Ramos (cell line): ENCODE measurements at regions not wholly inside any gene's neighbourhood (a gene's known extent, or its start where the extent isn't known, plus 50 kb on each side); places are given as distances from the start of the nearest gene placed in this dataset.

Experiments
- in situ Hi-C: fragments of 300-500 bp; cut with MboI; formaldehyde crosslinking; loops from one replicate; pipeline ENCODE4 v1.14.3; 2022; ENCODE audit warnings: low sequenced_read_pairs; ENCODE audit not compliant: unreplicated experiment

DNA sequence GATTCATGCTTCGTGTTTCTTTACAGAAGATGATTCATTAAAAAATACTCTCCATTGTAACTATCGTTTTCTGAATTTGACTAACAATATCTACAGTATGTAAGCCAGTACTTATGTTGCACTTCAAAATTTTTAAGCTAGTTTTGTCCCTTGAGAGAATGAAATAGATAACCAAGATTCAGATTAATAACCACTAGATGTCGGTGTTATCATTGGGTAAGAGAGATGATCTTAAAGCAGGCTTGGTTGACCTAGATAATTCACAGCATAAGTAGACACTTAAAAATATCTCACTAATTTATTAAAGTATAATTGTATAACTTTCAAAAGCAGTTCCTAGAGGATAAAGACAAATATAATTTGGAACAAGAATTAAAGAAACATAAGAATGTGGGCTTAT lies 430.9 kb downstream of the C4orf33 start:
- in situ Hi-C loops: no loop called here

DNA sequence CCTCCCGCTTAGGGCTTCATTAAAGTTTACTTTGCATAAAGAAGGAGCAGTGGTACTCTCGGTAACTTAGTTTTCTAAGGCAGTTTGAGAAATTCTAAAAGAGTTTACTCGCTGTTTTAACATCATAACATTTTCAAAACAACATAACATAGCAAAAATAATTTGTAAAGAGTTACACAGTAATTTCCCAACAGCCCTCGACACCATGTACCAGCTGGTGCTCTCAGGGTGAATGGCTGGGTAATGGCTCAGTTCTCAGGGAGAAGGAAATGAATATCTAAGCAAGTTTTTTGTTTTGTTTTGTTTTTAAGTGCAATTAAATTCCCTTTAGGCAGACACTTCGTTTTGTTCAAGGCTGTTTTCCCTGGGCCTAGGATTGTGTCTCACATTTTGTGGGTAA lies 435.3 kb downstream of the C4orf33 start:
- in situ Hi-C loops: no loop called here

DNA sequence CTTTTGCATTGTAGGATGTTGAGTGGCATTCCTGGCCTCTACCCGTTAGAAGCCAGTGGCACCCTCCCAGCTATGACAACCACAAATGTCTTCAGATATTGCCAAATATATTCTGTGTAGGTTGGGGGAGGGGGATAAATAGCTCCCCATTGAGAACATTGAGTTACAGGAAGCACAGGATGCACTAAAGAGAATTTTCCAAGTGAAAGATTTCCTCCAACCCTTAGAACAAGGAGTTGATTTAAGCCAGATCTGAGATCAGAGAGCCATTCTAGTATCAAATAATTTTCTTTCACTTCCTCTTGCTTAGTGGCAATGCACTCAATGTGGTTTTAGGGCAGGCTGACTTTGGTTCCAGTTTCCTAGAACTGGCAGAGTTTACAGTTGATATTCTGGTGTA lies 436.6 kb downstream of the C4orf33 start:
- in situ Hi-C loops: no loop called here

DNA sequence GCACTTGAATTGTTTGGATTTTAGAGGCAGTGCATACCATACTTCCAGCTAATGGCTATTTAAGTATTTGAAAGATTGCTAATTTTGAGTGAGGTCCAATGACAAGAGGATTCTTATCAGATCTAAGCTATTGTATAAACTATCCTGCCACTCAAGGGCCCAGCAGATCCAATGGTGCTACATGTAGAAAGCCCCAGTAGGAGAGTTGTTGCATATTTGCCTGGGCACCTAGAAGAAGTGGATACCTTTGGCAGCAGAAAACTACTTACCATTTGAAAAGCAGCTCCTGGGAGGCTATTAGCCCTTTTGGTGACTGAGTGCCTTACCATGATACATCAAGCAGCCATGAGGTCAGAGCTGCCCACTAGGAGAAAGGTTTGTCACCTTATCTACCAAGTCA lies 447.3 kb downstream of the C4orf33 start:
- in situ Hi-C loops: no loop called here

- in situ Hi-C loops: no loop called here
Measured at GRCh38 chr4:129545599-129546278, 449.8 kb downstream of the C4orf33 start.

DNA sequence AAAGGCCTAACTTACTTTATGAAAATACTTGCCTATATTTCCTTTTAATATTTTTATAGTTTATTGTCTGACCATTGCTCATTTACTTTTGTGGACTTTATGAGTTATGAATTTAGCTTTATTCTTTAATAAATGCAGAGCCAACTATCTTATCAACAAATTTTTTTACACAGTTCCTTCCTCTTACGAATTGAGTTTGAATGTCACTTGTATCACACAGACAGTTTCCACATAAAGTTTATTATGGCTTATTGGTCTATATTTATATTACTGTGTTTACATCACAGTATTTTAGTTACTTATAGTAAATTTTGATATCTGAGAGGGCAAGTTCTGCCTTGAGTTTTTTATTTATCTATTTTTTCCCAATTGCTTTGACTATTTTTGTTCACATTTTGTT lies 450.6 kb downstream of the C4orf33 start:
- in situ Hi-C loops: no loop called here

DNA sequence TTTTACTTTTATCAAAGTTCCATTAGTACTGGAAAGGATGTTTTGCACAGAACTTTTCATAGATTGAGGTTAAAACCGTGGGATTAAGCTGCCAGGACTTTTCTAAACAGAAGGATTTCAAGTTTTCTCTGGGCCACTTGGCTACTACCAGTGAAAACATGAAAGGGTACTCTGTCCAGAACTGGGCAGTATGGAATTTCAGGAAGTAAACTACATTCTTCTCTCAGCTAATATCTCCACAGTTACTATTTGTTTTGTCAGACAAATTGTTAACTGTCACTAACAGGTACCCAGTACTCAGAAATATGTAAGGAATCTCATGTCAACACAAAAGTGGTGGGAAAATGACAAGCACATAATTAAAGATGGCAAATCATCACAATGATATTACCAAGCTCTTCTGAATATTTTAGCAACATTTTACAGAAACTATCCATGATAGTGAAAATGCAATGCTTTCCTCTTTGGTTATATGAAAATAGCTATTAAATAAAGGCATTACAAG lies 454.4 kb downstream of the C4orf33 start:
- in situ Hi-C loops: no loop called here

DNA sequence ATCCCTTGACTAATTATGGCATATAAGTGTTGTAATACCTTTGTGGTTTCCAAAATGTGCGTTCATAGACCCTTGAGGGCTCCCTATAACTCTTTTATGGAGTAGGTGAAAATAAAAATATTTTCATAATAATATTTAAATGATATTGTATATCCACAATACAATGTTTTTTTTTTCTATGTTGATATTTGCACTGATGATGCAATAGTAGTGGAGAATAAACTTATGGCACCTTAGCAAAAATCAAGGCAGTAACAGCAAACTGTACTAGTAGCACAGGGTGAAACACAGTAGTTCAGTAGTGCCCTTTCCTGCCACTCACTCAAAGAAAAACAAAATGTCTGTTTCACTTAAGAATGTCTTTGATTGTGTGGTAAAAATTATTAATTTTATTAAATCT lies 465.3 kb downstream of the C4orf33 start:
- in situ Hi-C loops: no loop called here

GRCh38 chr4:129561886-129562671 lies 466.1 kb downstream of the C4orf33 start:
- in situ Hi-C loops: no loop called here

DNA sequence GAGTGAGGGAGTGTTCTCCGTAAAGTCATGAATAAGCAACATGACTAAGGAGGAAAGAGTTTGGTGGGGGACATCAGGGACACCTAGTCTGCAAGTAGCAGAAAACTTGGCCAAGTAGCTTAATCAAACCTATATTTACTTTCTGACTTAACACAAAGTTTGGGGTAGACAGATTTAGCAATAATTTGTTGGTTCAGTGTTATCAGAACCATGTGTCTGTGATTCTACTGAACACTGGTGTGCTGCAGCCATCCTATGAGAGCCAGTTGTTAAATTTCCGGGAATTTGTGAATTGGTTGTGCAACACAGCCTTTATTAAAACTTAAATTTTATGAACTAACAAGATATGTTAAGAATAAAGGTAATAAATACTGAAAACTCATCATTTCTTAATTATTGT lies 469.3 kb downstream of the C4orf33 start:
- in situ Hi-C loops: no loop called here

- in situ Hi-C loops: no loop called here
Measured at GRCh38 chr4:129570326-129570725, 474.4 kb downstream of the C4orf33 start.

DNA sequence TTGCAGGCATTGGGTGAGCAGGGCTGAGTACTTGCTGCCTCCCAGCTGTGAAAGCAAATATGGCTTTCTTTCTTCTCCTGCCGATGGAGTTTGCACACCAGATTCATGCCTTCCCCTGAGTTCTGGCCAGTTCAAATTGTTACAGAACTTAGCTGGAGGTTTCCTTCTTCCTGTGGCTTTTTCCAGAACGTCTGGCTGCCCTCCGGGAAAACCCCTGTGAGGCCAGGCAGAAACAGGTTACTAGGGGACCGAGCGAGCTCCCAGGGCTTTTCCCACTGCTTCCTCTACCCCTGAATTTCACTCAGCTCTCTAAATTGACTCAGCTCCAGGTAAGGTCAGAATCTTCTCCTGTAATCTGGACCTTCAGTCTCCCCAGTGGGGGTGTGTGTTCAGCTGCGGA lies 482.4 kb downstream of the C4orf33 start:
- in situ Hi-C loops: no loop called here

GRCh38 chr4:129581305-129581704 lies 485.4 kb downstream of the C4orf33 start:
- in situ Hi-C loops: no loop called here

GRCh38 chr4:129583868-129584267 lies 487.9 kb downstream of the C4orf33 start:
- in situ Hi-C loops: no loop called here

DNA sequence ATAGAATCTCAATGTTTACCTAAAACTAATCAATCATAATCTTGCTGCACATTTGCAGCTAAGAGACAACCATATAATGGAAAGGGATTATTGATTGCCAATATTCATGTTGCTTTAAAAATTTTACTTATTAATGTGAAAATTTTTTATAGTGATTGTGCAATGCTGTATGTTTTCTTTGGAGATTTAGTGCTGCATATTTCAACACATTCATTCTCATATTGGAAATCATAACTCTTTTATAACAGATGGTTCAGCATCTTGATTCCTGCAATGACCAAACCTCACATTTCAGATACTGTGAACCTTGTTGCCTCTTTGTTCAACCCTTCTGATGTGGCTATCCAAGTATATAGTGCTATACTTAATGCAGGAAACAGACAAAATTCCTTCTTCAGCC lies 502.6 kb downstream of the C4orf33 start:
- in situ Hi-C loops: no loop called here

DNA sequence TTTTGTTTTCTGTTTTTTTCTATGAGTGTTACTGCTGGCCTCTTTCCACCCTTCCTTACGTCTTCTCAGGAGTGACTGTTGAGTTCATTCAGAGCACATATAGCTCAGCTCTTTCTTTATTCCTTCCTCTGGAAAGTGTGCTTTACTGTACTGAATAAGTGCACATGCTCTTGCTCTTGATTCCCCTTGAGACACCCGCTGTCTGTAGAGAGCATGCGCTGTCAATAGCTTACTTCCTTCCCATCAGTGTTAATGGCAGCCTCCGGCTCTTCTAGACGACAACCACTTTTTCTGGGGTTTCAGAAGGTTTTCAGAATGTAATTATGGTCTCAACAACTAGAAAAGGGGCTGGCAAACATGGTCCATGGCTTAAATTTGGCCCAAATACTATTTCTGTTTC lies 504.9 kb downstream of the C4orf33 start:
- in situ Hi-C loops: no loop called here

- in situ Hi-C loops: no loop called here
Measured at GRCh38 chr4:129602447-129602846, 506.5 kb downstream of the C4orf33 start.

DNA sequence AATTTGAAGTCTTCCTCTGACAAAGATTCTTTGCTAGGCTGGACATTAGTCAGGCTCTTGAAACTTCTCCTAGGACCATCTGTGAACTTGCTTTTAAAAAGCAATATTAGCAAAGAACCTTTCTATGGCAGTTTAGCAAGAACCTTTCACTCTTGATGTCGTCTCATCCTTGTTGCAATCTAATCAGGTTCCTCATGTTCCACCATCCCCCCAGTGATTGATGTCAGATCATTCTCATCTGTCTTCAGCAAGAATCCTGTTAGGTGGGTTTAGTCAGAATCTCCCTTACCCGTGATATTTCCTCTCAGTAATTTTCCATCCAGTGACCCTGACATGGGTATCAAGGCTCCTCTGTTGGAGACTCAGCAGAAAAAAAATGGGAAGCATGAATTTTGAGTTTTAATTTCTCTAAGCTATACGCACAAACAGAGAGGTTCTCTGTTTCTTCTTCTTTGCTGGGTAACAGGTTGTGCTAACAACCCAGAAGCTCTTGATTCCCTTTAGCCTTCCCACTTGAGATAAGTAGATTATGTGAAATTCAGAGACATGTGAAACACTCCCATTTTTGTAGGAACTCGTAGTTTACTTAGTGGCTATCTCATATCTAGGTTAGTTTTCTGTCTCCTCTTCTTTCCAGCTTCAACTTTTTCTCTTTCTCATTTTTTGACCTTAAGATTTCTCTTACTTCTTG lies 507.4 kb downstream of the C4orf33 start:
- in situ Hi-C loops: no loop called here

GRCh38 chr4:129604632-129605255 lies 508.8 kb downstream of the C4orf33 start:
- in situ Hi-C loops: no loop called here

DNA sequence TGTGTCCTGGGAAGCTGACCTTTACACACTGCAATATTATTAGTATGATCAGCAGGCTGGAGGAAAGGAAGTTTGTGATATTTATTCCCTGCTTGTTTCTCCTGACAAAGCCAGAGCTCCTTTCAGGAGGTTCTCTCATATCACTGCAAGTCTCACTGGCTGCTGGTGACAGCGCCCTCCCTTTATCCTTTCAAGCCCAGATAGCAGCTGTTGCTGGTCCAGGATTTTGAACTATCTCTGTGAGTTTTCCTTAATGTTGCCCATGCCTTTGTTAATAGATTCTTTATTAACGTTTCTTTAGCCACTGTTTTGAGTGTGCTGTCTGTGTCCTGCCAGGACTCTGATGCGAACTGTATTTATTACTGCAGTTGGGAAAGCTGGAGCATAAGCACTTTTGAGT lies 518.7 kb downstream of the C4orf33 start:
- in situ Hi-C loops: no loop called here

- in situ Hi-C loops: no loop called here
Measured at GRCh38 chr4:129622566-129622965, 526.6 kb downstream of the C4orf33 start.
